ENCODE measurements at regions not wholly inside any gene's neighbourhood (a gene's known extent, or its start where the extent isn't known, plus 50 kb on each side); places are given as distances from the start of the nearest gene placed in this dataset.

GRCh38 chr17:31687505-31688126 is 171.4 kb downstream of the COPRS start:
- ATAC-seq = no peak
- H3K27me3 ChIP-seq (ENCODE audit: control insufficient read depth in 2 of 2, insufficient read depth in 2 of 2, low read length in 2 of 2) = peaks cover 3 to 11% of the 10 kb centered on the region in 2 experiments; a peak in 4 of 5 replicates
- ChIA-PET CTCF (ENCODE audit: low intra/inter-chr PET ratio) (no interaction called here), POLR2A (interaction anchor here (1.7 kb wide), 1 partner anchor 9 kb away, joined by 4 read pairs; no protein-coding TSS in a partner anchor)
- H3K79me2 ChIP-seq (ENCODE audit: control insufficient read depth, insufficient read depth, low read length) = no peaks in the 10 kb centered on the region
- no peak overlapping the region for H3K4me2 ChIP-seq (ENCODE audit: insufficient read depth, low read length)
- no peaks in the 10 kb centered on the region for H3K36me3 ChIP-seq (ENCODE audit: control insufficient read depth, insufficient read depth, low read length)
- in situ Hi-C loops (cut with MboI) = no loop called here
- BruUV-seq (replicated peaks) = no TSS peak
- H3K27ac ChIP-seq (ENCODE audit: extremely low read depth, low read depth, low read length) = no peak overlapping the region
- H2AFZ ChIP-seq (ENCODE audit: low read depth, low read length) = no peak overlapping the region
- H3K9me3 ChIP-seq (replicated peaks; ENCODE audit: control insufficient read depth, insufficient read depth, low read depth, low read length) = no peaks in the 10 kb centered on the region
- FAIRE-seq = no peak
- H4K20me1 ChIP-seq (replicated peaks; ENCODE audit: control insufficient read depth, insufficient read depth, low read length) = no peaks in the 10 kb centered on the region; the same call in 1 of the 2 replicates
- no peaks in the 10 kb centered on the region for H3K9me1 ChIP-seq (ENCODE audit: control insufficient read depth, insufficient read depth, low read length)
- WGBS (ENCODE audit: insufficient coverage, low coverage, missing lambda C conversion rate) = 5% methylated on average over 5 of the region's 6 CpGs
- no peaks in the 10 kb centered on the region for H3K4me1 ChIP-seq (replicated peaks in 1 of 2; ENCODE audit: control insufficient read depth in 2 of 2, insufficient read depth in 2 of 2, low read length in 2 of 2)
- H3K9ac ChIP-seq (ENCODE audit: insufficient read depth in 1 of 2, low read depth in 2 of 2, low read length in 2 of 2) = no peak overlapping the region
- intact Hi-C loops (cut with micrococcal nuclease) = no loop called here
- no peak overlapping the region for H3K4me3 ChIP-seq
- DNase-seq (ENCODE audit: extremely low read depth in 1 of 4, low spot score in 3 of 4) = no peak
- TF ChIP-seq ETV5 (CRISPR knock-in tag; IDR thresholded peaks at IDR 0.05; ENCODE audit: low read depth) = no peak
- TF ChIP-seq POLR2AphosphoS5 (IDR thresholded peaks at IDR 0.05; ENCODE audit: control insufficient read depth, insufficient read depth, low read depth, low read length) = no peak
- TF ChIP-seq PHF20 (IDR thresholded peaks at IDR 0.05; ENCODE audit: partially characterized antibody) = no peak
- TF ChIP-seq SRSF9 (IDR thresholded peaks at IDR 0.05; ENCODE audit: borderline replicate concordance, low read depth, low read length) = no peak
- no peak for TF ChIP-seq CTCF (IDR thresholded peaks at IDR 0.05 in 2 of 3, conservative IDR thresholded peaks at IDR 0.05 in 1 of 3; ENCODE audit: insufficient read depth in 2 of 3, low read depth in 1 of 3, low read length in 3 of 3)
- no peak for TF ChIP-seq RAD51 (IDR thresholded peaks at IDR 0.05; ENCODE audit: borderline replicate concordance, low read depth)
- TF ChIP-seq ZNF12 (CRISPR knock-in tag; IDR thresholded peaks at IDR 0.05) = no peak
- no peak for TF ChIP-seq ZNF561 (CRISPR knock-in tag; conservative IDR thresholded peaks at IDR 0.05)
- no peak for TF ChIP-seq SAP30 (IDR thresholded peaks at IDR 0.05; ENCODE audit: borderline replicate concordance, insufficient read depth, low read depth, low read length, poor library complexity, severe bottlenecking)
- TF ChIP-seq MBD1 (CRISPR knock-in tag; IDR thresholded peaks at IDR 0.05) = no peak
- no peak for TF ChIP-seq ARID3A (IDR thresholded peaks at IDR 0.05; ENCODE audit: borderline replicate concordance, low read depth, low read length)
- no peak for TF ChIP-seq MITF (IDR thresholded peaks at IDR 0.05)
